ENCODE measurements at regions not wholly inside any gene's neighbourhood (a gene's known extent, or its start where the extent isn't known, plus 50 kb on each side); places are given as distances from the start of the nearest gene placed in this dataset.
A peak's percentile ranks its signal among the peaks of the same experiment; 100 is the strongest.

GRCh38 chr20:20864351-20865096 lies 152.1 kb upstream of the RALGAPA2 start (continued):
- TF ChIP-seq POGZ (CRISPR knock-in tag; IDR thresholded peaks at IDR 0.05) = no peak
- no peak for TF ChIP-seq ZNF703 (CRISPR knock-in tag; IDR thresholded peaks at IDR 0.05; ENCODE audit: borderline replicate concordance)
- TF ChIP-seq, protein P1, sequence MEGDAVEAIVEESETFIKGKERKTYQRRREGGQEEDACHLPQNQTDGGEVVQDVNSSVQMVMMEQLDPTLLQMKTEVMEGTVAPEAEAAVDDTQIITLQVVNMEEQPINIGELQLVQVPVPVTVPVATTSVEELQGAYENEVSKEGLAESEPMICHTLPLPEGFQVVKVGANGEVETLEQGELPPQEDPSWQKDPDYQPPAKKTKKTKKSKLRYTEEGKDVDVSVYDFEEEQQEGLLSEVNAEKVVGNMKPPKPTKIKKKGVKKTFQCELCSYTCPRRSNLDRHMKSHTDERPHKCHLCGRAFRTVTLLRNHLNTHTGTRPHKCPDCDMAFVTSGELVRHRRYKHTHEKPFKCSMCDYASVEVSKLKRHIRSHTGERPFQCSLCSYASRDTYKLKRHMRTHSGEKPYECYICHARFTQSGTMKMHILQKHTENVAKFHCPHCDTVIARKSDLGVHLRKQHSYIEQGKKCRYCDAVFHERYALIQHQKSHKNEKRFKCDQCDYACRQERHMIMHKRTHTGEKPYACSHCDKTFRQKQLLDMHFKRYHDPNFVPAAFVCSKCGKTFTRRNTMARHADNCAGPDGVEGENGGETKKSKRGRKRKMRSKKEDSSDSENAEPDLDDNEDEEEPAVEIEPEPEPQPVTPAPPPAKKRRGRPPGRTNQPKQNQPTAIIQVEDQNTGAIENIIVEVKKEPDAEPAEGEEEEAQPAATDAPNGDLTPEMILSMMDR (CRISPR knock-in tag; IDR thresholded peaks at IDR 0.05) = peak; percentile 82
- no peak for TF ChIP-seq SATB2 (CRISPR knock-in tag; IDR thresholded peaks at IDR 0.05)
- TF ChIP-seq SOX6 (IDR thresholded peaks at IDR 0.05) = no peak
- TF ChIP-seq SOX6 (CRISPR knock-in tag; IDR thresholded peaks at IDR 0.05) = no peak
- TF ChIP-seq, protein P2, sequence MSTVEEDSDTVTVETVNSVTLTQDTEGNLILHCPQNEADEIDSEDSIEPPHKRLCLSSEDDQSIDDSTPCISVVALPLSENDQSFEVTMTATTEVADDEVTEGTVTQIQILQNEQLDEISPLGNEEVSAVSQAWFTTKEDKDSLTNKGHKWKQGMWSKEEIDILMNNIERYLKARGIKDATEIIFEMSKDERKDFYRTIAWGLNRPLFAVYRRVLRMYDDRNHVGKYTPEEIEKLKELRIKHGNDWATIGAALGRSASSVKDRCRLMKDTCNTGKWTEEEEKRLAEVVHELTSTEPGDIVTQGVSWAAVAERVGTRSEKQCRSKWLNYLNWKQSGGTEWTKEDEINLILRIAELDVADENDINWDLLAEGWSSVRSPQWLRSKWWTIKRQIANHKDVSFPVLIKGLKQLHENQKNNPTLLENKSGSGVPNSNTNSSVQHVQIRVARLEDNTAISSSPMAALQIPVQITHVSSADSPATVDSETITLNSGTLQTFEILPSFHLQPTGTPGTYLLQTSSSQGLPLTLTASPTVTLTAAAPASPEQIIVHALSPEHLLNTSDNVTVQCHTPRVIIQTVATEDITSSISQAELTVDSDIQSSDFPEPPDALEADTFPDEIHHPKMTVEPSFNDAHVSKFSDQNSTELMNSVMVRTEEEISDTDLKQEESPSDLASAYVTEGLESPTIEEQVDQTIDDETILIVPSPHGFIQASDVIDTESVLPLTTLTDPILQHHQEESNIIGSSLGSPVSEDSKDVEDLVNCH (CRISPR knock-in tag; IDR thresholded peaks at IDR 0.05) = no peak
- peak; percentile 76 for TF ChIP-seq SMC3 (IDR thresholded peaks at IDR 0.05; ENCODE audit: low read length)
- 0 out of 2 replicates have a peak, but pooled peaks have one; percentile 39 for TF ChIP-seq ZFX (CRISPR knock-in tag; IDR thresholded peaks at IDR 0.05; ENCODE audit: low read depth)
- no peak for TF ChIP-seq MLLT10 (CRISPR knock-in tag; IDR thresholded peaks at IDR 0.05)
- no peak for TF ChIP-seq ZNF841 (CRISPR knock-in tag; IDR thresholded peaks at IDR 0.05; ENCODE audit: borderline replicate concordance)
- no peak for TF ChIP-seq KDM2A (CRISPR knock-in tag; IDR thresholded peaks at IDR 0.05; ENCODE audit: borderline replicate concordance, low read depth)
- TF ChIP-seq NFIB (CRISPR knock-in tag; IDR thresholded peaks at IDR 0.05; ENCODE audit: borderline replicate concordance) = no peak
- no peak for TF ChIP-seq SMAD1 (CRISPR knock-in tag; IDR thresholded peaks at IDR 0.05; ENCODE audit: borderline replicate concordance, low read depth)
- TF ChIP-seq, protein P3, sequence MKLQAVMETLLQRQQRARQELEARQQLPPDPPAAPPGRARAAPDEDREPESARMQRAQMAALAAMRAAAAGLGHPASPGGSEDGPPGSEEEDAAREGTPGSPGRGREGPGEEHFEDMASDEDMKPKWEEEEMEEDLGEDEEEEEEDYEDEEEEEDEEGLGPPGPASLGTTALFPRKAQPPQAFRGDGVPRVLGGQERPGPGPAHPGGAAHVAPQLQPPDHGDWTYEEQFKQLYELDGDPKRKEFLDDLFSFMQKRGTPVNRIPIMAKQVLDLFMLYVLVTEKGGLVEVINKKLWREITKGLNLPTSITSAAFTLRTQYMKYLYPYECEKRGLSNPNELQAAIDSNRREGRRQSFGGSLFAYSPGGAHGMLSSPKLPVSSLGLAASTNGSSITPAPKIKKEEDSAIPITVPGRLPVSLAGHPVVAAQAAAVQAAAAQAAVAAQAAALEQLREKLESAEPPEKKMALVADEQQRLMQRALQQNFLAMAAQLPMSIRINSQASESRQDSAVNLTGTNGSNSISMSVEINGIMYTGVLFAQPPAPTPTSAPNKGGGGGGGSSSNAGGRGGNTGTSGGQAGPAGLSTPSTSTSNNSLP (IDR thresholded peaks at IDR 0.05; ENCODE audit: low read depth, low read length) = 0 out of 2 replicates have a peak, but pooled peaks have one; percentile 13
- no peak for TF ChIP-seq ZNF784 (CRISPR knock-in tag; IDR thresholded peaks at IDR 0.05; ENCODE audit: borderline replicate concordance)
- TF ChIP-seq, protein P4, sequence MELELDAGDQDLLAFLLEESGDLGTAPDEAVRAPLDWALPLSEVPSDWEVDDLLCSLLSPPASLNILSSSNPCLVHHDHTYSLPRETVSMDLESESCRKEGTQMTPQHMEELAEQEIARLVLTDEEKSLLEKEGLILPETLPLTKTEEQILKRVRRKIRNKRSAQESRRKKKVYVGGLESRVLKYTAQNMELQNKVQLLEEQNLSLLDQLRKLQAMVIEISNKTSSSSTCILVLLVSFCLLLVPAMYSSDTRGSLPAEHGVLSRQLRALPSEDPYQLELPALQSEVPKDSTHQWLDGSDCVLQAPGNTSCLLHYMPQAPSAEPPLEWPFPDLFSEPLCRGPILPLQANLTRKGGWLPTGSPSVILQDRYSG (CRISPR knock-in tag; IDR thresholded peaks at IDR 0.05) = no peak
- no peak for TF ChIP-seq CAMTA2 (CRISPR knock-in tag; IDR thresholded peaks at IDR 0.05; ENCODE audit: borderline replicate concordance)
- TF ChIP-seq STAG1 (CRISPR knock-in tag; IDR thresholded peaks at IDR 0.05) = peak; percentile 90
- no peak for TF ChIP-seq PHF20 (CRISPR knock-in tag; IDR thresholded peaks at IDR 0.05)
- TF ChIP-seq SOX5 (CRISPR knock-in tag; IDR thresholded peaks at IDR 0.05; ENCODE audit: borderline replicate concordance) = no peak
- no peak for TF ChIP-seq ZBTB7A (CRISPR knock-in tag; IDR thresholded peaks at IDR 0.05)
- peak; percentile 55 for TF ChIP-seq RAD21 (CRISPR knock-in tag; IDR thresholded peaks at IDR 0.05)
- no peak for TF ChIP-seq ZSCAN21 (CRISPR knock-in tag; IDR thresholded peaks at IDR 0.05; ENCODE audit: borderline replicate concordance)
